Mesodermal cell (in vitro differentiated cells): ENCODE measurements at regions not wholly inside any gene's neighbourhood (a gene's known extent, or its start where the extent isn't known, plus 50 kb on each side); places are given as distances from the start of the nearest gene placed in this dataset.

Experiments used
- H3K27ac ChIP-seq: 2 replicates; pipeline ENCODE4 v1.7.0; 2013; ENCODE audit warnings: mild to moderate bottlenecking, low read depth, low read length, moderate library complexity; ENCODE audit not compliant: severe bottlenecking
- H3K36me3 ChIP-seq: 2 replicates; pipeline ENCODE4 v1.7.1; 2013; ENCODE audit warnings: mild to moderate bottlenecking, low read length, moderate library complexity; ENCODE audit not compliant: control insufficient read depth, insufficient read depth
- H3K4me1 ChIP-seq: one replicate; pipeline ENCODE4 v1.7.1; 2013; ENCODE audit warnings: mild to moderate bottlenecking, low read length; ENCODE audit not compliant: insufficient read depth, control insufficient read depth, poor library complexity, severe bottlenecking
- H3K4me3 ChIP-seq: 2 replicates; pipeline ENCODE4 v1.7.0; 2013; ENCODE audit warnings: low read length, control low read depth, mild to moderate bottlenecking; ENCODE audit not compliant: insufficient read depth, poor library complexity, severe bottlenecking; ENCODE audit errors: extremely low read depth
- H3K9me3 ChIP-seq: 2 replicates; pipeline ENCODE4 v1.7.1; 2013; ENCODE audit warnings: mild to moderate bottlenecking, low read length, moderate library complexity; ENCODE audit not compliant: control insufficient read depth
- WGBS, 2 experiments: methylation state at CpG; one replicate each; pipeline ENCODE4 v1.1.5; 2013; ENCODE audit warnings: missing lambda C conversion rate in 2 of 2; ENCODE audit not compliant: insufficient coverage in 2 of 2; 5-methylcytosine and 5-hydroxymethylcytosine counted together

DNA sequence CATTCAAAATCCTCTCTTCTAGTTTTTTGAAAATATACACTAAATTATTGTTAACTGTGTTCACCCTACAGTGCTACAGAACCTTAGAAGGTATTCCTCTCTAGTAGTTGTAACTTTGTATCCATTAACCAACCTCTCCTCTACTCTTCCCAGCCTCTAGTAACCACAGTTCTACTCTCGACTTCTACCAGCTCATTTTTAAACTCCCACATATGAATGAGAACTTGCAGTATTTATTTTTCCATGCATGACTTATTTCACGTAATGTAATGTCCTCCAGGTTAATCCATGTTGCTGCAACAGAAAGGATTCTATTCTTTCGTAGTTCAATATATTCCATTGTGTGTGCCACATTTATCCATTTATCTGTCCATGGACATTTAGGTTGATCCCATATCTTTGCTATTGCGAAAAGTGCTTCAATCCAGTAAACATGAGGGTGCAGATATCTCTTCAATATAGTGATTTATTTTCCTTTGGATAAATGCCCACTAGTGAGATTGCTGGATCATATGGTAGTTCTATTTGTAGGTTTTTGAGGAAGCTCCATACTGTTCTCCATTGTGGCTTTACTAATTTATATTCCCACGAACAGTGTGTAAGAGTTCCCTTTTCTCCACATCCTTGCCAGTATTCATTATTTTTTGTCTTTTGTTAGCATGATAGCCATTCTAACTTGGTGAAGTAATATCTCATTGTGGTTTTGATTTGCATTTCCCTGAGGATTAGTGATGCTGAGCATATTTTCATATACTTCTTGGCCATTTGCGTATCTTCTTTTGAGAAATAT, 113.7 kb upstream of the SMAD3 start:
- 83 to 97% methylated on average over 3 of the region's 6 CpGs for WGBS, 2 experiments
- H3K4me1 ChIP-seq, result peaks cover 7% of the 10 kb centered on the region
- no peak overlapping the region for H3K4me3 ChIP-seq
- no peaks in the 10 kb centered on the region for H3K36me3 ChIP-seq
- H3K27ac ChIP-seq, result no peak overlapping the region
- H3K9me3 ChIP-seq, result no peaks in the 10 kb centered on the region

DNA sequence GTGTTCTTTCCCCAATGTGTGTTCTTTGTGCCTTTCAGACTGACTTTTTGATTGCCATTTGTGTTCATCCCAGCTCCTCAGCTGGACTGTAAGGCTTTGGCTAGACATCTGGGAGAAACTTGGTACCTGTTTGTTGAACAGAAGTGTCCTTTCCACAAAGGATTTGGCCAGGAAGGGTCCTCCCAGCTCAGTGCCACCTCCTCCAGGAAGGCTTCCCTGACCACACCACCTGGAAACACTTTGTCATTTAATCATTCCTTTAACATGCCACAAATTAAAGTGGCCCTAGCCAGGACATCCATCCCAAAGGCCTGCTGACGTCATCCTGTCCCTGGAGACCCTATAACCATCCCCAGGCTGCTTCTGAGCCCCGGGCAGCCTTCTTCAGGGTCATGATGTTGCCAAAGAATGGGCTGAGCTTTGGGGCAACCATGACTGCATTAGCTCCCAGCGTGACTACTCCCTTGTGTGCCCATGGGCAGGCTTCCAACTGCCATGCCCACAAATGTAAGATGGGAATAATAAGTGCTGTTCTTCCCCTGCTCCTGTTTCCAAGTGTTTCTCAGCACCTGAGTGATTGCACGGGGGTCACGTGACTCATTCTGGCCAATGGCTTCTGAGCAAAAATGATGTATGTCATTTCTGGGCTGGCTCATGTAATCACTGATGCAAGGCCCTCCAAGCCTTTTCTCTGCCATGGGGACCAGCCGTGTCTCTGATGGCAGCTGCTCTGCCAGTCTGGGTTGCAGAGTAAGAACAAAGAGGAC, 112.5 kb upstream of the SMAD3 start:
- no peaks in the 10 kb centered on the region for H3K36me3 ChIP-seq
- H3K27ac ChIP-seq, result no peak overlapping the region
- peaks cover 5% of the 10 kb centered on the region for H3K4me1 ChIP-seq
- no peaks in the 10 kb centered on the region for H3K9me3 ChIP-seq
- WGBS, 2 experiments, result 92 to 98% methylated on average over 5 to 6 of the region's 6 CpGs
- H3K4me3 ChIP-seq, result no peak overlapping the region

DNA sequence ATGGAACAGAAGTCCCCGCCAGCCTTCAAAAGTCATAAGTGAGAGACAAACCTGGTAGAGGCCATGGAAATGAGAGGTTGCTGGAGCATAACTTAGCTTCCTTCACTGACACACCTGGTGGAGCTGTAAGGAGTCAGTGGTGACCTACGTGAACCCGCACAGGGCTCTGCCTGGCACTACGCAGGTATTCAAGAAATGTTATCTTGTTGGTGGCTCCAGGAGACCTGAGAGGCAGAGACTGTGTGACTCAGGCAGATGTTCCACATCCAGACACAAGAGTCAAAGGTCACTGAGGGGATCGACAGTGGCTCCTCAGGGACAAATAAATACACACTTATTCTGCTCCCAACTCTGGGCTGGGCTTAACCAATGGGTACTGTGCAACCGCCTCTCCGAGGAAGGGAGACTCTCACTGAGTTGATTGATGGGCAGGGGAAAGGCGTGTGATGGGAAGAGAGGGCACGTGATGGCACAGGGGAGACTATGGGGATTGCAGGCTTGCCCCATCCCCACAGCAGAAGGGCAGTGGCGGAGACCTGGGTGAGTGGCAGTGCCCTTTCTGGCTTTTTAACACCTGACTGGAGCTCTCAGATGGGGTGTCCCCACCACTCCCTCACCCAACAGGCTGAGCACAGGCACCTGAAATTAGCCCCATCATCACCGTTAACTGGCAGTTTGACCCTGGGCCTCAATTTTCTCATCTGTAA, 111.7 kb upstream of the SMAD3 start:
- no peaks in the 10 kb centered on the region for H3K36me3 ChIP-seq
- 94 to 95% methylated on average over 4 to 8 of the region's 11 CpGs for WGBS, 2 experiments
- H3K9me3 ChIP-seq, result no peaks in the 10 kb centered on the region
- no peak overlapping the region for H3K27ac ChIP-seq
- H3K4me1 ChIP-seq, result no peaks in the 10 kb centered on the region
- no peak overlapping the region for H3K4me3 ChIP-seq

DNA sequence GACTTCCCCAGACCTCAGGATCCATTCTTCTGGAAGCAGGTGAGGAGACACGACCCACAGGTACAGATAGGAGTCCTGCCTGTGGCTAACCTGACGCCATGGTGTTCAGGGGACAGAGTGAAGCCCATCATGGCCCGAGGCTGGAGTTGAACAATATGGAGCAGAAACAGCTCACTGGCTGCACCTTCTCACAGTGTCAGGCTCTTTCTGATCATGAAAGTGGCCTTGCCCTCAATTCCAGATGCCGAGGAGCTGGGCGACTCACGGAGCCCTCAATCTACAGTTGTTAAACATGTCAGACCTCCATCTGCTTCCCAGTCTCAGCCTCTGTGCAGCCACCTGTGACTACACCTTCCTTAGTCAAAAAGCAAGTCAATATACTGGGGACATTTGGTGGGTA, 110.8 kb upstream of the SMAD3 start:
- 91 to 96% methylated on average over 6 of the region's 6 CpGs for WGBS, 2 experiments
- Histone ChIP-seq H3K4me3 (no peak overlapping the region), H3K9me3 (no peaks in the 10 kb centered on the region), H3K36me3 (no peaks in the 10 kb centered on the region), H3K27ac (no peak overlapping the region), H3K4me1 (no peaks in the 10 kb centered on the region)

DNA sequence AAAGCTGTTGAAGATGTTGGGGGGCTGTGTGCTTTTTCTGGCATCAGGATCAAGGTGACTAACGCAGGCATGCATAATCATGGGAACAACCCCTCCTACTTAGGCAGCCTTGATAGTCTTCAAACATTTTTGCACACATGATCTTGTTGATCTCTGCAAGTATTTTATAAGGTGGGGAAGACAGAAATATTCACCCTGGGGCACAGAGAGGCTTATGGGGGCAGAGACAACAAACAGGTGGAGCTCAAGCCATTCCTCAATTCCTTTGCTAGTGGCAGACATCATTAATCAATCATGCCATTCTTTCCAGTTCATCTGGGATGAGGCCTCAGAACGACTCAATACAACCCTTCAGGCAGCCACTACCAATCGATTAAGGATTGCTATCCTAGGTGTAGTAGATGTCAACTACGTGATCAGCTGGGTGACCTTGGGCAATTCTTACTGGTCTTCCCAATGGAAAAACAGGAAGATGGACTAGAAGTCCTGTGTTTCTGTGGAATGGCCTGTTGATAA, 110.3 kb upstream of the SMAD3 start:
- Histone ChIP-seq H3K27ac (no peak overlapping the region), H3K4me1 (no peaks in the 10 kb centered on the region), H3K4me3 (no peak overlapping the region), H3K9me3 (no peaks in the 10 kb centered on the region), H3K36me3 (no peaks in the 10 kb centered on the region)
- 65 to 81% methylated on average over 2 of the region's 4 CpGs for WGBS, 2 experiments

DNA sequence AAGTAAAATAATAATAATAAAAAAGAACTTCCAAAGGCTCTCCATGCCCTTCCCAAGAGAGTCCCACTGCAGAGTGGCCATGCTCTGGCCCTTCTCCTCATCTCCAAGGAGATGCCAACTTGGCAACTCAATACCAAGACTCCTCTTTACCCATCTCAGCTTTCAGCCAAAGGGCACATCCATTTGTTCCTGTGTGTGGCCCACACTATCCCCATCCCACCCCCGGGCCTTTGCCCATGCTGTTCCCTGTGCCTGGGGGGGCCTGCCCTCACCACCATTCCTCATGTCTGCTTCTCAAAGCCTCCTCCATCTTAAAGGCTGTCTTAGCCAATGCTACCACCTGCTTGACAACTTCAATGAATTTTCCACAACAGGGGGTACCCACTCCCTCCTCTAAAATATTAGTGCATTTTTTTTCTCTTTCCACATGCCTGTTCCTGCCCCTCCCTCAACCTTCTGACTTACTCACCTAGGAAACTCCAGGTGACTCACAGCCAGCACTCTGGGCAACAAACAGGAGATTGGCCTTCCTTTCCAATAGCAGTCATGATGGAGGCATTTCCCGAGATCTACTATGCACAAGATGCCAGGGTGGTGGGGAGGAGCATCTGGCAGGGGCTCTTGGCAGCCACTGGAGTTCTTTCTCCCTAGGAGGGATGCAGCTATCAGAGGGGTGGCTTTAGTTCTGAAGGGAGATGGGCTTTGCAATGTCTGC, 109.4 kb upstream of the SMAD3 start:
- WGBS, 2 experiments, result 76 to 82% methylated on average over 2 of the region's 2 CpGs
- Histone ChIP-seq H3K4me3 (no peak overlapping the region), H3K36me3 (no peaks in the 10 kb centered on the region), H3K27ac (no peak overlapping the region), H3K9me3 (no peaks in the 10 kb centered on the region), H3K4me1 (no peaks in the 10 kb centered on the region)

DNA sequence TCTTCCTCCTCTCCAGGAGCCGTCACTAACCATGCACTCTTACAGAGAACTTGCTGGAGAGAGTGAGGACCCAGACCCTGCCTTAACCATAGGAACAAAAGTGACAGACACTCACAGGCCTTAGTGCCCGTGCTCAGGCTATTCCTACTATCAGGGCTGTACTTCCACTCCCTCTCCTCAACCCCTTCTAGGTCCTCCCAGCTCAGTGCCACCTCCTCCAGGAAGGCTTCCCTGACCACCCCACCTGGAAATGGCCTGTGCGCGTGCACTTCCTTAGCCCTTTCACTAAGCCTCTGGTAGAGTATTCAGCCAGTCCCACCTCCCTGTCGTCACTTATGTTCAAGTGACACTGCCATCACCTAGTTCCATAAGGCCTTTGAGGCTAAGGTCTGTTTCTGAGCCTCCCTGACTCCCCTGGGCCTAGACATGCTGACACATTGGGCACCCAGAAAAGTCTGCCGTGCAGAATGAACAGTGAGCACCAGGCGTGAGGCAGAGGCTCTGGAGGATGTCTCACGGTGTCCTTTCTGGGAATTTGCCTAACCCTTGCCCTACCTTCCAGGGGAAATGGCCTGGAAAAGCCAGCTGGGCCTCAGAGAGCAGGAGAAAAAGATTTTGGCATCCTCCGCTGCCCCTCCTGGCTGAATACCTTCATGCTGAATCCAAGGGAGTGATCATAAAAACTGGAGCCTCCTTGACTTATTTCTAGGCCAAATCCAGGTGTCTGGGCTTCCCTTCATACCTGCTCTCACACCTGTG, 108.6 kb upstream of the SMAD3 start:
- 85 to 92% methylated on average over 9 of the region's 9 CpGs for WGBS, 2 experiments
- Histone ChIP-seq H3K36me3 (no peaks in the 10 kb centered on the region), H3K27ac (no peak overlapping the region), H3K9me3 (no peaks in the 10 kb centered on the region), H3K4me1 (no peaks in the 10 kb centered on the region), H3K4me3 (no peak overlapping the region)

DNA sequence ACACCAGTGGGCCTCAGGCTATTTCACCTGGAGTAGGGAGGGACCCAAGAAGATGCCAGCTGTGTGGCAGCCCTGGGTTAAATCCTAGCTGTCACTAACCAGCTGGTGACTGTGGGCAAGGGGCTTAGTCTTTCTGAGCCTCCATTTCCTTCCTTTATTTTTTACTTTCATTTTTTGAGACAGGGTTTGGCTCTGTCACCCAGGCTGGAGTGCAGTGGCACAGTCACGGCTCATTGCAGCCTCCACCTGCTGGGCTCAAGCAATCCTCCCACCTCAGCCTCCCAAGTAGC, 108.0 kb upstream of the SMAD3 start:
- no peaks in the 10 kb centered on the region for H3K36me3 ChIP-seq
- H3K9me3 ChIP-seq, result no peaks in the 10 kb centered on the region
- H3K4me3 ChIP-seq, result no peak overlapping the region
- no peak overlapping the region for H3K27ac ChIP-seq
- 88% methylated on average over 1 of the region's 1 CpG; no CpG with 5 or more reads in 1 of the 2 experiments for WGBS, 2 experiments
- H3K4me1 ChIP-seq, result no peaks in the 10 kb centered on the region

DNA sequence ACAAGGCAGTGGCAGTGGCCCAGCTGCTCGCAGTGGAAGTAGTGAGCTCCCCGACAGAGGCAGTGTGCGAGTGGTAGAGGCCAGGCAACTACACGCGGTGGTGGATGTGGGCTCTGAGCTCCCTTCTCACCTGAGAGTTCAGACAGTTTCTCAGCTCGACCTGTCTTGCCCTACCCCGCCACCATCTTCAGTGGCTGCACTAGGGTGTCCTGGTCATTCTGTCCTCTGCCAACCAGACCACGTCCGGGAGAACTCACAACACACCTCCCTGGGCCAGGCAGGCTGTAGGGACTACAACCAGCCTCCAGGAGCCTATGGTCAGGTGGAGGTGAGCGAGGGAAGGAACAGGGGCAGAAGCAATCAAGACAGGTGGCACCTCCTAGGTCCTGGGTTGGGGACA, 106.3 kb upstream of the SMAD3 start:
- Histone ChIP-seq H3K27ac (no peak overlapping the region), H3K9me3 (no peaks in the 10 kb centered on the region), H3K4me1 (no peaks in the 10 kb centered on the region), H3K4me3 (no peak overlapping the region), H3K36me3 (no peaks in the 10 kb centered on the region)
- 95% methylated on average over 7 to 8 of the region's 10 CpGs for WGBS, 2 experiments

DNA sequence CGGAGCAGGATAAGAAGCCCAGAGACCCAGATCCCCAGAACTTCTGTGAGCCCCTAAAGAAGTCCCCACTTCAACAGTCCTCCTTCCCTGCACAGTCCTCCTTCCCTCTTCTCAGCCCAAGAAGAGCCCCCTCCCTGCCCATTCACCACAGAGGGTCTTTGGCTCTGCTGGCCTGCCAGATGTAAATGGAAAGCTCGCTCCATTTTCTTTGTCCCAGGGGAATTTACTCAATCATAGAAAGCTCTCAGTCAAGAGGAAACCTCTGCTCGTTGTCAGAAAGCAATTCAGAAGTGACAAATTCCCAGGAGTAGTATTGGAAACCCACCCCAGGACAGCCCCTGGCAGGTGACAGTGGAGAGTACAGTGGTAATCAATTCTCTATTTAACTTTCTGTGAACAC, 105.5 kb upstream of the SMAD3 start:
- no peak overlapping the region for H3K27ac ChIP-seq
- no peaks in the 10 kb centered on the region for H3K4me1 ChIP-seq
- no peaks in the 10 kb centered on the region for H3K9me3 ChIP-seq
- H3K36me3 ChIP-seq, result no peaks in the 10 kb centered on the region
- 63 to 77% methylated on average over 2 to 3 of the region's 3 CpGs for WGBS, 2 experiments
- H3K4me3 ChIP-seq, result no peak overlapping the region
